ENCODE measurements at regions not wholly inside any gene's neighbourhood (a gene's known extent, or its start where the extent isn't known, plus 50 kb on each side); places are given as distances from the start of the nearest gene placed in this dataset.

DNA sequence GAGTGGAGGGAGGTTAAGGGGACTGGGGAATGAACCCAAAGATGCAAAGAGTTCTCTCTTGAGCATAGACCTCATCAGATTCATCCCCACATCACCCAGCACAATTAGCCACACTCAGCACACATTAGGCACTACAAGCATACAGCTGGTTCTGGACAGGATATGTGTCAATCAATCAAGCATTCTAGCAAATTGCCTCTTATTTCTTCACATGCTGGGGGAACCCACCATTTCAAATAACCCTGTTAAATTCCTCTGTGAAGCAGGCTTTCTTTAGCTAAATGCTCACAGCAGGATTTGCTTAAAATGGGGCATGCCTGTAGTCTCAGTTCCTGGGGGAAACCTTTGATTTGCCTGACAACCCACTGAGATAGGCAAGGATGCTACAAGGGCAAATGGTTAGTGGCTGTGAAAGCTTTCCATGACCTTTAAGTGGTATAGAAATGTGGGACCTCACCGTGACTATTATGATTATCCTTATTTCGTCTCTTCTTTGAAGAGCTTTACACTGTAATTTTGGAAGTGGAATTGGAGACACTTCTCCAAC, 193.4 kb upstream of the ZMIZ1 start:
- 87 to 92% methylated on average over 2 of the region's 2 CpGs for WGBS, 2 donors
- Histone ChIP-seq H3K27ac (no peak overlapping the region), H3K4me3 (no peak overlapping the region), H3K36me3 (ENCODE audit: low read depth, missing control alignments) (no peaks in the 10 kb centered on the region), H3K4me1 (no peaks in the 10 kb centered on the region), H3K27me3 (no peaks in the 10 kb centered on the region), H3K9me3 (no peaks in the 10 kb centered on the region)
- DNase-seq: no peak
- TF ChIP-seq, protein P1, sequence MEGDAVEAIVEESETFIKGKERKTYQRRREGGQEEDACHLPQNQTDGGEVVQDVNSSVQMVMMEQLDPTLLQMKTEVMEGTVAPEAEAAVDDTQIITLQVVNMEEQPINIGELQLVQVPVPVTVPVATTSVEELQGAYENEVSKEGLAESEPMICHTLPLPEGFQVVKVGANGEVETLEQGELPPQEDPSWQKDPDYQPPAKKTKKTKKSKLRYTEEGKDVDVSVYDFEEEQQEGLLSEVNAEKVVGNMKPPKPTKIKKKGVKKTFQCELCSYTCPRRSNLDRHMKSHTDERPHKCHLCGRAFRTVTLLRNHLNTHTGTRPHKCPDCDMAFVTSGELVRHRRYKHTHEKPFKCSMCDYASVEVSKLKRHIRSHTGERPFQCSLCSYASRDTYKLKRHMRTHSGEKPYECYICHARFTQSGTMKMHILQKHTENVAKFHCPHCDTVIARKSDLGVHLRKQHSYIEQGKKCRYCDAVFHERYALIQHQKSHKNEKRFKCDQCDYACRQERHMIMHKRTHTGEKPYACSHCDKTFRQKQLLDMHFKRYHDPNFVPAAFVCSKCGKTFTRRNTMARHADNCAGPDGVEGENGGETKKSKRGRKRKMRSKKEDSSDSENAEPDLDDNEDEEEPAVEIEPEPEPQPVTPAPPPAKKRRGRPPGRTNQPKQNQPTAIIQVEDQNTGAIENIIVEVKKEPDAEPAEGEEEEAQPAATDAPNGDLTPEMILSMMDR (IDR thresholded peaks at IDR 0.05): no peak
- intact Hi-C loops (cut with DNase I; ENCODE audit: low total_unique reads): loop anchor here (10.0 kb wide), 1 partner anchor 51 kb away; no protein-coding TSS in a partner anchor

DNA sequence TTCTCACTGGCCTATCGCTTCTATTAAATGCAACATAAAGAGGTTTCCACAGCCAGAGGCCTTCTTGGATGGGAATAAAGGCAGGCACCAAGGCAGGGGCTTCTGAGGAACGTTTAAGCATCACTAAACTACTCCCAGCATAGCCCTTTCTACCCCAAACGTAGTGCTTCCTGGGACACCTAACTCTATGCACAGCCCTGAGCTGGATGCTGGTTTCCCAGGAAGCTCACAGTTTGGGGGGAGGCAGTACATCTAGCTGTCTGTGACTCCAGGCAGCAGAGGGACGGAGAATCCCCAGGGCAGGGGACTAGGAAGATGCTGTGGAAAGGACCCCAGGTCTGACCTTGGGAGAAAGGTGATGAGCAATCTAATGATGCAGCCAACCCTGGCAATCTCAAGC, 192.8 kb upstream of the ZMIZ1 start:
- no peak for DNase-seq
- WGBS, 2 donors: 87 to 90% methylated on average over 4 of the region's 4 CpGs
- H3K27me3 ChIP-seq: no peaks in the 10 kb centered on the region
- H3K4me1 ChIP-seq: no peaks in the 10 kb centered on the region
- no peak for TF ChIP-seq POLR2A (IDR thresholded peaks at IDR 0.05)
- TF ChIP-seq, protein P1 (IDR thresholded peaks at IDR 0.05): no peak
- intact Hi-C loops (cut with DNase I; ENCODE audit: low total_unique reads): loop anchor here (10.0 kb wide), 1 partner anchor 51 kb away; no protein-coding TSS in a partner anchor
- H3K36me3 ChIP-seq (ENCODE audit: low read depth, missing control alignments): no peaks in the 10 kb centered on the region
- no peak overlapping the region for H3K27ac ChIP-seq
- no peak overlapping the region for H3K4me3 ChIP-seq
- H3K9me3 ChIP-seq: no peaks in the 10 kb centered on the region

DNA sequence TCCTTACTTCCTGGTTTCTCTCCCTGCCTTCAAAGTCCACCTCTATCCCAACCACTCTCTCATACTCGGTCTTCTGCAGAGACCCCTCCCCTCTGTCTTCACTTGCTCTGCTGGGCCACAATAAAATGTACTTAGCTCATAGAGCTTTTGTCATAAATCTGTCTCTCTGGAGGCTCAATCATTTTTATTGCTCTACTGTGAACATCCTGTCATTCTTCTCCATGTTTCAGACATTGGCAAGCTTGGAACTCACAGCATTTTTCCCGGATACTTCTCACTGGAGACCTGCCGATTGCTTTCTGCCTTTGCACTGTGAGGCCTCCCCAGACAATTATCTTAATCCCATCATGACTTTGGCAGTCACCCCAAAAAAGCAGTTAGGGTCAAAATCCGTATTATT, 192.3 kb upstream of the ZMIZ1 start:
- intact Hi-C loops (cut with DNase I; ENCODE audit: low total_unique reads): loop anchor here (10.0 kb wide), 1 partner anchor 52 kb away; no protein-coding TSS in a partner anchor
- Histone ChIP-seq H3K27ac (no peak overlapping the region), H3K36me3 (ENCODE audit: low read depth, missing control alignments) (no peaks in the 10 kb centered on the region), H3K27me3 (no peaks in the 10 kb centered on the region), H3K4me1 (no peaks in the 10 kb centered on the region), H3K9me3 (no peaks in the 10 kb centered on the region), H3K4me3 (no peak overlapping the region)
- DNase-seq: no peak
- TF ChIP-seq, protein P1 (IDR thresholded peaks at IDR 0.05): no peak
- TF ChIP-seq POLR2A (IDR thresholded peaks at IDR 0.05): no peak
- 77 to 78% methylated on average over 4 of the region's 4 CpGs for WGBS, 2 donors

DNA sequence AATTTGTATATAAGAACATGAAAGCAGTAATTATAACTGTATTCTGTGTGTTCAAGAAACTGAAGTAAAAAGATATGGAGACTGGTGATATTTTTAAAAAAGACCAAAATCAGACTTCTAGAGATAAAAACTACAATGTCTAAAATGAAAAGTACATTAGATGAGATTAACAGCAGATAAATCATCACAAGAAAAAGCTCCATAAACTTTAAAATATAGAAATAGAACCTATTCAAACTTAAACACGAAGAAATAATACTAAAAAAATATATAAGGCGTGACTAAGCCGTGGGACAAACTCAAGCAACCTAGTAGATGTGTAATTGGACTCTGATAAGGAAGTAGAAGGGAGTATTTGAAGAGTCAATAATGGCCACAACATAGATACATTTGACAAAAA, 189.1 kb upstream of the ZMIZ1 start:
- Histone ChIP-seq H3K27me3 (no peaks in the 10 kb centered on the region), H3K4me3 (no peak overlapping the region), H3K36me3 (ENCODE audit: low read depth, missing control alignments) (no peaks in the 10 kb centered on the region), H3K9me3 (no peaks in the 10 kb centered on the region), H3K4me1 (no peaks in the 10 kb centered on the region), H3K27ac (no peak overlapping the region)
- no peak for TF ChIP-seq POLR2A (IDR thresholded peaks at IDR 0.05)
- TF ChIP-seq, protein P1 (IDR thresholded peaks at IDR 0.05): no peak
- DNase-seq: no peak
- 83 to 84% methylated on average over 3 of the region's 3 CpGs for WGBS, 2 donors
- intact Hi-C loops (cut with DNase I; ENCODE audit: low total_unique reads): loop anchor here (10.0 kb wide), 1 partner anchor 55 kb away; no protein-coding TSS in a partner anchor

DNA sequence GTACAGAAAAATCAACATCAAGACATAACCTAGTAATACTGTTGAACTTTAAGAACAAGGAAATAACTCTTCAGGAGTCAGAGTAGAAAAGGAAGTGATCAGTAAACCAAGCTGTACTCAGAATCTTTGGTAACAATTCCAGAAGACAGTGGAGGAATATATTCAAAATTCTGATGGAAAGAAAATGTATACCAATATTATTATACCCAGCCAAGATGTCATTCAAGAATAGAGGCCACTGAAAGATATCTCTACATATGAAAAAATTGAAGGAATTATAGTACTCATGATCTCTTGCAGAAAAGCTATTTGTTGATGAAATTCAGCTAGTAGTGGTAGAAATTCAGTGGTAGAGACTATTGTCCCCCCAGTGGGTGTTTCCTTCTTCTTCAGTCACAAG, 182.6 kb upstream of the ZMIZ1 start:
- no peak for TF ChIP-seq POLR2A (IDR thresholded peaks at IDR 0.05)
- TF ChIP-seq, protein P1 (IDR thresholded peaks at IDR 0.05): no peak
- intact Hi-C loops (cut with DNase I; ENCODE audit: low total_unique reads): no loop called here
- no peak overlapping the region for H3K27ac ChIP-seq
- no peaks in the 10 kb centered on the region for H3K36me3 ChIP-seq (ENCODE audit: low read depth, missing control alignments)
- H3K4me3 ChIP-seq: no peak overlapping the region
- DNase-seq: no peak
- H3K4me1 ChIP-seq: no peaks in the 10 kb centered on the region
- no peaks in the 10 kb centered on the region for H3K27me3 ChIP-seq
- H3K9me3 ChIP-seq: no peaks in the 10 kb centered on the region

Data from testis (tissue), 2 donors.